Neural progenitor cell (in vitro differentiated cells): ENCODE measurements at regions not wholly inside any gene's neighbourhood (a gene's known extent, or its start where the extent isn't known, plus 50 kb on each side); places are given as distances from the start of the nearest gene placed in this dataset.

ENCODE experiments used
- DNase-seq: peaks from one replicate; pipeline ENCODE4 v3.0.0-alpha.2; 2016; ENCODE audit warnings: low spot score
- H2AFZ ChIP-seq: fragments of 200-600 bp; sonication (generic); replicated peaks from 2 replicates; pipeline ENCODE4 v1.6.1; 2016; ENCODE audit warnings: antibody characterized with exemption
- H3F3A ChIP-seq: fragments of 200-600 bp; sonication (generic); 2 replicates; pipeline ENCODE4 v1.6.1; 2016; ENCODE audit warnings: antibody characterized with exemption, low read depth
- H3K27ac ChIP-seq: fragments of 200-600 bp; sonication (generic); 2 replicates; pipeline ENCODE4 v1.5.1; 2016; ENCODE audit warnings: mild to moderate bottlenecking
- H3K27me3 ChIP-seq: fragments of 200-600 bp; sonication (generic); 2 replicates; pipeline ENCODE4 v1.6.1; 2016; ENCODE audit warnings: mild to moderate bottlenecking, moderate library complexity
- H3K36me3 ChIP-seq: fragments of 200-600 bp; sonication (generic); 2 replicates; pipeline ENCODE4 v1.5.1; 2016
- H3K4me1 ChIP-seq: fragments of 200-600 bp; sonication (generic); 2 replicates; pipeline ENCODE4 v1.6.1; 2016; ENCODE audit warnings: mixed run types
- H3K4me2 ChIP-seq: fragments of 200-600 bp; sonication (generic); 2 replicates; pipeline ENCODE4 v1.6.1; 2016
- H3K4me3 ChIP-seq: fragments of 200-600 bp; sonication (generic); 2 replicates; pipeline ENCODE4 v1.5.1; 2016
- H3K79me2 ChIP-seq: fragments of 200-600 bp; sonication (generic); 2 replicates; pipeline ENCODE4 v1.6.1; 2016; ENCODE audit warnings: low read depth
- H3K9ac ChIP-seq: fragments of 200-600 bp; sonication (generic); 2 replicates; pipeline ENCODE4 v1.6.1; 2016
- H3K9me3 ChIP-seq: fragments of 200-600 bp; sonication (generic); 2 replicates; pipeline ENCODE4 v1.5.1; 2016; ENCODE audit warnings: low read depth
- H4K20me1 ChIP-seq: fragments of 200-600 bp; sonication (generic); 2 replicates; pipeline ENCODE4 v1.6.1; 2016; ENCODE audit warnings: low read depth
- H3K27ac Mint-ChIP-seq: 3 replicates; pipeline ENCODE4 v1.8.0; 2021; ENCODE audit warnings: mixed read lengths
- H3K27me3 Mint-ChIP-seq: 2 replicates; pipeline ENCODE4 v1.8.0; 2022; ENCODE audit warnings: low read depth, mild to moderate bottlenecking, inconsistent platforms, moderate library complexity, mixed read lengths; ENCODE audit not compliant: insufficient read depth
- H3K36me3 Mint-ChIP-seq: 3 replicates; pipeline ENCODE4 v1.8.0; 2021; ENCODE audit warnings: mixed read lengths
- H3K4me1 Mint-ChIP-seq: 3 replicates; pipeline ENCODE4 v1.8.0; 2021; ENCODE audit warnings: mixed read lengths
- H3K4me3 Mint-ChIP-seq: 3 replicates; pipeline ENCODE4 v1.8.0; 2021; ENCODE audit warnings: mild to moderate bottlenecking, moderate library complexity, mixed read lengths
- H3K9me3 Mint-ChIP-seq: 3 replicates; pipeline ENCODE4 v1.8.0; 2020; ENCODE audit warnings: mixed read lengths
- CTCF ChIP-seq: fragments of 200-600 bp; sonication (generic); IDR thresholded peaks from 2 replicates; pipeline ENCODE4 v1.5.1; 2017; ENCODE audit warnings: antibody characterized with exemption, mild to moderate bottlenecking
- EZH2 ChIP-seq: fragments of 200-600 bp; sonication (generic); IDR thresholded peaks from 2 replicates; pipeline ENCODE4 v1.6.1; 2017; ENCODE audit warnings: antibody characterized with exemption, mild to moderate bottlenecking, moderate library complexity
- EZH2phosphoT487 ChIP-seq: fragments of 200-600 bp; sonication (generic); IDR thresholded peaks from 2 replicates; pipeline ENCODE4 v1.6.1; 2017; ENCODE audit warnings: antibody characterized with exemption

GRCh38 chr1:102183711-102184110 is 187.0 kb upstream of the OLFM3 start:
- H3K4me3 Mint-ChIP-seq, result no peak overlapping the region
- no peak overlapping the region for H3K4me2 ChIP-seq
- no peak overlapping the region for H3K27ac ChIP-seq
- TF ChIP-seq EZH2, result no peak
- no peak for TF ChIP-seq CTCF
- no peak for TF ChIP-seq EZH2phosphoT487
- no peaks in the 10 kb centered on the region for H3K36me3 Mint-ChIP-seq
- H3K4me3 ChIP-seq, result no peak overlapping the region
- H2AFZ ChIP-seq, result no peak overlapping the region
- H3K36me3 ChIP-seq, result no peaks in the 10 kb centered on the region
- H3K9me3 ChIP-seq, result no peaks in the 10 kb centered on the region
- H3K4me1 ChIP-seq, result no peaks in the 10 kb centered on the region
- no peaks in the 10 kb centered on the region for H3K4me1 Mint-ChIP-seq
- no peak overlapping the region for H3K27ac Mint-ChIP-seq
- DNase-seq, result no peak
- no peaks in the 10 kb centered on the region for H3K27me3 Mint-ChIP-seq
- no peaks in the 10 kb centered on the region for H4K20me1 ChIP-seq
- H3K79me2 ChIP-seq, result no peaks in the 10 kb centered on the region
- no peaks in the 10 kb centered on the region for H3K9me3 Mint-ChIP-seq
- H3K9ac ChIP-seq, result no peak overlapping the region
- H3F3A ChIP-seq, result no peaks in the 10 kb centered on the region
- H3K27me3 ChIP-seq, result no peaks in the 10 kb centered on the region

- H3K4me1 Mint-ChIP-seq, result no peaks in the 10 kb centered on the region
- no peak overlapping the region for H2AFZ ChIP-seq
- no peaks in the 10 kb centered on the region for H3K79me2 ChIP-seq
- no peaks in the 10 kb centered on the region for H3K9me3 Mint-ChIP-seq
- no peaks in the 10 kb centered on the region for H3K27me3 ChIP-seq
- H3K4me2 ChIP-seq, result no peak overlapping the region
- H3K27ac Mint-ChIP-seq, result no peak overlapping the region
- H3K9me3 ChIP-seq, result no peaks in the 10 kb centered on the region
- no peaks in the 10 kb centered on the region for H3K27me3 Mint-ChIP-seq
- no peaks in the 10 kb centered on the region for H3K36me3 ChIP-seq
- H3K4me3 ChIP-seq, result no peak overlapping the region
- no peak overlapping the region for H3K4me3 Mint-ChIP-seq
- TF ChIP-seq CTCF (no peak), EZH2phosphoT487 (no peak), EZH2 (no peak)
- no peaks in the 10 kb centered on the region for H4K20me1 ChIP-seq
- H3K36me3 Mint-ChIP-seq, result no peaks in the 10 kb centered on the region
- H3F3A ChIP-seq, result no peaks in the 10 kb centered on the region
- H3K9ac ChIP-seq, result no peak overlapping the region
- no peak overlapping the region for H3K27ac ChIP-seq
- no peak for DNase-seq
- no peaks in the 10 kb centered on the region for H3K4me1 ChIP-seq
These were observed 186.0 kb upstream of the OLFM3 start for GRCh38 chr1:102182603-102183260.

- no peak overlapping the region for H3K4me3 ChIP-seq
- Mint-ChIP-seq H3K4me1 (no peaks in the 10 kb centered on the region), H3K36me3 (no peaks in the 10 kb centered on the region), H3K9me3 (no peaks in the 10 kb centered on the region), H3K4me3 (no peak overlapping the region), H3K27ac (no peak overlapping the region), H3K27me3 (no peaks in the 10 kb centered on the region)
- no peaks in the 10 kb centered on the region for H3K27me3 ChIP-seq
- no peaks in the 10 kb centered on the region for H3K79me2 ChIP-seq
- no peak overlapping the region for H2AFZ ChIP-seq
- no peaks in the 10 kb centered on the region for H4K20me1 ChIP-seq
- TF ChIP-seq CTCF (no peak), EZH2 (no peak), EZH2phosphoT487 (no peak)
- H3K4me2 ChIP-seq, result no peak overlapping the region
- H3K9ac ChIP-seq, result no peak overlapping the region
- no peaks in the 10 kb centered on the region for H3K4me1 ChIP-seq
- H3K36me3 ChIP-seq, result no peaks in the 10 kb centered on the region
- DNase-seq, result no peak
- no peaks in the 10 kb centered on the region for H3F3A ChIP-seq
- no peak overlapping the region for H3K27ac ChIP-seq
- no peaks in the 10 kb centered on the region for H3K9me3 ChIP-seq
These were observed 184.6 kb upstream of the OLFM3 start for GRCh38 chr1:102181341-102181740.
